Neutrophil (primary cell): ENCODE measurements at regions not wholly inside any gene's neighbourhood (a gene's known extent, or its start where the extent isn't known, plus 50 kb on each side); places are given as distances from the start of the nearest gene placed in this dataset.
"Not testable (repeated sequence)": the region's sequence is repeated elsewhere in the genome, so short reads cannot be mapped to it uniquely, and the experiment has no call there.

Source experiments
- H3K27ac ChIP-seq: fragments of 200-600 bp; sonication (generic); 2 replicates; pipeline ENCODE4 v1.5.1; 2016; ENCODE audit warnings: mild to moderate bottlenecking, moderate library complexity
- H3K27me3 ChIP-seq: fragments of 200-600 bp; sonication (generic); 2 replicates; pipeline ENCODE4 v1.6.0; 2016; ENCODE audit warnings: mild to moderate bottlenecking
- H3K36me3 ChIP-seq: fragments of 200-600 bp; sonication (generic); 2 replicates; pipeline ENCODE4 v1.5.1; 2017
- H3K4me1 ChIP-seq, 2 experiments: fragments of 200-600 bp in 1 of 2; sonication (generic) in 1 of 2; 1 replicate in 1 of 2; 2 replicates in 1 of 2; pipeline versions ENCODE4 v1.5.1 to v1.6.1; 2013 to 2016; ENCODE audit warnings: low read depth in 1 of 2, low read length in 1 of 2, mild to moderate bottlenecking in 1 of 2, moderate library complexity in 1 of 2; ENCODE audit not compliant: control insufficient read depth in 1 of 2, insufficient read depth in 1 of 2
- H3K4me3 ChIP-seq, 2 experiments: fragments of 200-600 bp in 1 of 2; sonication (generic) in 1 of 2; 1 replicate in 1 of 2; 2 replicates in 1 of 2; pipeline ENCODE4 v1.5.1; 2013 to 2016; ENCODE audit warnings: low read depth in 1 of 2, low read length in 1 of 2, mild to moderate bottlenecking in 1 of 2, moderate library complexity in 1 of 2
- H3K9me3 ChIP-seq: fragments of 200-600 bp; sonication (generic); 2 replicates; pipeline ENCODE4 v1.5.1; 2016
- TF ChIP-seq, protein P1 (sequence below): fragments of 200-600 bp; sonication (generic); IDR thresholded peaks from 2 replicates; pipeline ENCODE4 v1.5.1; 2016; ENCODE audit warnings: antibody characterized with exemption

DNA sequence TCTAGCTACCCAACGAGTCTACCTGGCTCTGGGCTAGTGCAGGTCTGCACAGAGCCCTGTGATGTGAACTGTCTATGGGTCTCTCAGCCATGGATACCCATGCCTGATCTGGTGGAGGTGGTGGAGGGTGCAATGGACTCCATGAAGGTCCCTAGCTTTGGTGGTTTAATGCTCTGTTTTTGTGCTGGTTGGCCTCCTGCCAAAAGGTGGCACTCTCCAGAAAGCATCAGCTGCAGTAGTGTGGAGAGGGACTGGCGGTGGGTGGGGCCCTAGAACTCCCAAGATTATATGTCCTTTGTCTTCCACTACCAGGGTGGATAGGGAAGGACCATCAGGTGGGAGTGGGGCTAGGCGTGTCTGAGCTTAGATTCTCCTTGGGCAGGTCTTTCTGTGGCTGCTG lies 290.1 kb downstream of the AGTPBP1 start:
- Histone ChIP-seq H3K27ac (no peak overlapping the region), H3K36me3 (no peaks in the 10 kb centered on the region), H3K9me3 (no peaks in the 10 kb centered on the region), H3K4me1 (no peaks in the 10 kb centered on the region), H3K27me3 (peaks cover 27% of the 10 kb centered on the region), H3K4me3 (no peak overlapping the region)
- TF ChIP-seq, protein P1, sequence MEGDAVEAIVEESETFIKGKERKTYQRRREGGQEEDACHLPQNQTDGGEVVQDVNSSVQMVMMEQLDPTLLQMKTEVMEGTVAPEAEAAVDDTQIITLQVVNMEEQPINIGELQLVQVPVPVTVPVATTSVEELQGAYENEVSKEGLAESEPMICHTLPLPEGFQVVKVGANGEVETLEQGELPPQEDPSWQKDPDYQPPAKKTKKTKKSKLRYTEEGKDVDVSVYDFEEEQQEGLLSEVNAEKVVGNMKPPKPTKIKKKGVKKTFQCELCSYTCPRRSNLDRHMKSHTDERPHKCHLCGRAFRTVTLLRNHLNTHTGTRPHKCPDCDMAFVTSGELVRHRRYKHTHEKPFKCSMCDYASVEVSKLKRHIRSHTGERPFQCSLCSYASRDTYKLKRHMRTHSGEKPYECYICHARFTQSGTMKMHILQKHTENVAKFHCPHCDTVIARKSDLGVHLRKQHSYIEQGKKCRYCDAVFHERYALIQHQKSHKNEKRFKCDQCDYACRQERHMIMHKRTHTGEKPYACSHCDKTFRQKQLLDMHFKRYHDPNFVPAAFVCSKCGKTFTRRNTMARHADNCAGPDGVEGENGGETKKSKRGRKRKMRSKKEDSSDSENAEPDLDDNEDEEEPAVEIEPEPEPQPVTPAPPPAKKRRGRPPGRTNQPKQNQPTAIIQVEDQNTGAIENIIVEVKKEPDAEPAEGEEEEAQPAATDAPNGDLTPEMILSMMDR: no peak

DNA sequence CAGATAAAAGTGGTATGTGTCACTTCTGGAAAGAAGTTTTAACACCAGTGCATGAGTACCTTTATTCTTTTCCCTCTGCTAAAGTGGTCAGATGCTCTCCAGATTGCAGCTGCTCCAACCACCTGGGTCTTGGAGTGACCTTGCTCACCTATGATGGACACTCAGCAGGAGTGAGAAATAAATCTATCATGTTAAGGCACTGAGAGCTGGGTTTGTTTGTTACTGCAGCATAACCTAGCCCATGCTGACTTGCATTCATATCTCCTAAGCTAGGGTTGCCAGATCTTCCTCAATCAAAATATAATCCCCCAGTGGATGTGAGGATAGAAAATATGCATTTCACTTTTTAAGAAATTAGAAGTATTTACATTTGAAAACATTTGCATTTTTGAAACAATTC lies 295.9 kb downstream of the AGTPBP1 start:
- Histone ChIP-seq H3K4me1 (no peaks in the 10 kb centered on the region), H3K9me3 (no peaks in the 10 kb centered on the region), H3K27me3 (peaks cover 50% of the 10 kb centered on the region), H3K36me3 (no peaks in the 10 kb centered on the region), H3K4me3 (no peak overlapping the region), H3K27ac (no peak overlapping the region)
- TF ChIP-seq, protein P1: no peak

DNA sequence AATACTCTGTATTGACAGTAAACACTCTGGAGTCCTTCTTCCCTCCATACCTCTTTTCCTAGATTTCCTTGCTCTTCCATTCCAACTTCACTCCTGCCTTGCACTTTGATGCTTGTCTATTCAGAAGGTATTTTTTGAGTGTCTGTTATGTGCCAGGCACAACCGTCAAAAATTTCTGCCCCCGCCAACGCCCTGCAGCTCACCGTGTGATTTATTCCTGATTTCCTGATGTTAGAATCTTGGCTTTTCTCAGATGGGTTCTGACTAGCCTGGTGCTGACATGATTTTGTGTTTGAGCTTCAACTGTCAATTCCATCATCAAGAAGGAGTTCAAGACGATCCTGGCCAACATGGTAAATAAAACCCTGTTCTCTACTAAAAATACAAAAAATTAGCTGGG lies 297.5 kb downstream of the AGTPBP1 start:
- H3K36me3 ChIP-seq: no peaks in the 10 kb centered on the region
- no peaks in the 10 kb centered on the region for H3K4me1 ChIP-seq
- no peak overlapping the region for H3K4me3 ChIP-seq
- TF ChIP-seq, protein P1: no peak
- H3K27me3 ChIP-seq: peaks cover 35% of the 10 kb centered on the region
- no peak overlapping the region for H3K27ac ChIP-seq
- no peaks in the 10 kb centered on the region for H3K9me3 ChIP-seq

DNA sequence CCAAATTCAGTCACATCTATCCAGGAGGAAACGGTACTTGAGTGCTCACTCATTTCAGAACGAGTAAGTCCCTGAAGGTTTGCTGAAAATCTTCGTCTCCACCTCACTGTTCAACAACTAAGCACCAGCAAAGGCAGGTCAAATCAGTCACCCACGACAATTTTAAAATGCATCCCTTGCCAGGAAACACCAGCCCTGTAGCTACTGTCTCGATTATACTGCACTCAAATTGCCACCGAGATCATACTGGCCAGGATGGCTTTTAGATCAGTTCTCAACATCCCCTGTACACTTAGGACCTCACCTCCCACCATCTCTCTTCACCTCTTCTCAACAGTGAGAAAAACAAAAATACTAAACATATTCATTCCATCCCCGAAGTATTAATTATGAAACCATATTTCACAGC lies 298.6 kb downstream of the AGTPBP1 start:
- no peaks in the 10 kb centered on the region for H3K9me3 ChIP-seq
- H3K36me3 ChIP-seq: no peaks in the 10 kb centered on the region
- TF ChIP-seq, protein P1: no peak
- peaks cover 27% of the 10 kb centered on the region for H3K27me3 ChIP-seq
- H3K4me1 ChIP-seq: no peaks in the 10 kb centered on the region
- no peak overlapping the region for H3K27ac ChIP-seq
- no peak overlapping the region for H3K4me3 ChIP-seq

DNA sequence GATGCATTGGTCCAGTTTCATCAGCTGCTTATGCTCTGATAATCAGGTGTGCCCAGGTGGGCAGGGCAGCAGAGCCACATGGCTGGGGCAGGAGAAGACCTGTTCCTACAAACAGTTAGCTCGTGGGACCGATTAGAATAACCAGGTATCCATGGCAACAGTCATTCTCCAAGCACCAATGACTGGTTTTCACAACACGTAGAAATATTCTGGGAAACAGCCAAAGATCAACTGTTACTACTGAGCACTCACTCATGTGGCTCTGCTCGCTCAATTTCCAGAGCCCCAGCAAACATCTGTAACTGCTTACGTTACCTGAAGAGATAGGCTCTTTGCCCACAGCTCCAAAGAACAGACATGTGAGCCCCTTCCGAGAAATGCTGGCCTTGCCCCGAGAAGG lies 302.0 kb downstream of the AGTPBP1 start:
- Histone ChIP-seq H3K36me3 (no peaks in the 10 kb centered on the region), H3K27me3 (peaks cover 9% of the 10 kb centered on the region), H3K9me3 (no peaks in the 10 kb centered on the region), H3K27ac (no peak overlapping the region), H3K4me3 (no peak overlapping the region), H3K4me1 (no peaks in the 10 kb centered on the region)
- TF ChIP-seq, protein P1: no peak

DNA sequence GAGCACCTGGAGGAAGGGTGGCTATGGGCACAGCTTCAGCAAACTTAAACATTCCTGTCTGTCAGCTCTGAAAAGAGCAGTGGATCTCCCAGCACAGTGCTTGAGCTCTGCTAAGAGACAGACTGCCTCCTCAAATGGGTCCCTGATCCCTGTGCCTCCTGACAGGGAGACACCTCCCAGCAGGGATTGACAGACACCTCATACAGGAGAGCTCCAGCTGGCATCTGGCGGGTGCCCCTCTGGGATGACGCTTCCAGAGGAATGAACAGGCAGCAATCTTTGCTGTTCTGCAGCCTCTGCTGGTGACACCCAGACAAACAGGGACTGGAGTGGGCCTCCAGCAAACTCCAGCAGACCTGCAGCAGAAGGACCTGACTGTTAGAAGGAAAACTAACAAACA lies 307.8 kb downstream of the AGTPBP1 start:
- H3K4me1 ChIP-seq: peaks cover 15 to 20% of the 10 kb centered on the region in 2 experiments
- H3K9me3 ChIP-seq, H3K27ac ChIP-seq, H3K27me3 ChIP-seq, H3K4me3 ChIP-seq, H3K36me3 ChIP-seq: not testable (repeated sequence)

DNA sequence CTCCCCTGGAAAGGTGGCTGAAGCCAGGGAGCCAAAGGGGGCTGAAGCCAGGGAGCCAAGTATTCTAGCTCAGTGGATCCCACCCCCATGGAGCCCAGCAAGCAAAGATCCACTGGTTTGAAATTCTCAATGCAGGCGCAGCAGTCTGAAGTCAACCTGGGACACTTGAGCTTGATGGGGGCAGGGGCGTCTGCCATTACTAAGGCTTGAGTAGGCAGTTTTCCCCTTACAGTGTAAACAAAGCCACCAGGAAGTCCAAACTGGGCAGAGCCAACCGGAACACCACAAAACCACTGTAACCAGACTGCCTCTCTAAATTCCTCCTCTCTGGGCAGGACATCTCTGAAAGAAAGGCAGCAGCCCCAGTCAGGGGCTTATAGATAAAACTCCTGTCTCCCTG lies 308.2 kb downstream of the AGTPBP1 start:
- H3K4me3 ChIP-seq, H3K9me3 ChIP-seq, H3K36me3 ChIP-seq, H3K27me3 ChIP-seq: not testable (repeated sequence)
- Histone ChIP-seq H3K4me1 (peaks cover 15 to 20% of the 10 kb centered on the region in 2 experiments), H3K27ac (peak overlapping the region; percentile 64)
